ENCODE measurements at regions not wholly inside any gene's neighbourhood (a gene's known extent, or its start where the extent isn't known, plus 50 kb on each side); places are given as distances from the start of the nearest gene placed in this dataset.

DNA sequence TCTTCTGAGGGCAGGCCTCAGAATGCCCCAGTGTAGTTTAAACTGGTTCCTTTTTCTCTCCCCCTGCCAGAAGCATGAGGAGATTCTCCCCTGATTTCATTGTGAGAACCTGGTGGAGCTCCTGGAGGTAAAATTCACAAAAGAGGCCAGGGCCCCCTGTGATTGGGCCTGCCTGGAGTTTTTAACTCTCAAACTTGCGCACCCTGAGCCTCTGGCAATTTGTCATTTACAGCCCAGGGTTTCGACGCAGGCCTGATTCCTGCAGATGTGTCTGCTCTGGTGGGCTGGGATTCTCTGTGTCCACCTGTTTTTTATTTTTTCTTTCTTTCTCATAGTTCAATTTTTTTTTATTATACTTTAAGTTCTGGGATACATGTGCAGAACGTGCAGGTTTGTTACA is 157.9 kb downstream of the ASB1 start:
- no peak for DNase-seq

DNA sequence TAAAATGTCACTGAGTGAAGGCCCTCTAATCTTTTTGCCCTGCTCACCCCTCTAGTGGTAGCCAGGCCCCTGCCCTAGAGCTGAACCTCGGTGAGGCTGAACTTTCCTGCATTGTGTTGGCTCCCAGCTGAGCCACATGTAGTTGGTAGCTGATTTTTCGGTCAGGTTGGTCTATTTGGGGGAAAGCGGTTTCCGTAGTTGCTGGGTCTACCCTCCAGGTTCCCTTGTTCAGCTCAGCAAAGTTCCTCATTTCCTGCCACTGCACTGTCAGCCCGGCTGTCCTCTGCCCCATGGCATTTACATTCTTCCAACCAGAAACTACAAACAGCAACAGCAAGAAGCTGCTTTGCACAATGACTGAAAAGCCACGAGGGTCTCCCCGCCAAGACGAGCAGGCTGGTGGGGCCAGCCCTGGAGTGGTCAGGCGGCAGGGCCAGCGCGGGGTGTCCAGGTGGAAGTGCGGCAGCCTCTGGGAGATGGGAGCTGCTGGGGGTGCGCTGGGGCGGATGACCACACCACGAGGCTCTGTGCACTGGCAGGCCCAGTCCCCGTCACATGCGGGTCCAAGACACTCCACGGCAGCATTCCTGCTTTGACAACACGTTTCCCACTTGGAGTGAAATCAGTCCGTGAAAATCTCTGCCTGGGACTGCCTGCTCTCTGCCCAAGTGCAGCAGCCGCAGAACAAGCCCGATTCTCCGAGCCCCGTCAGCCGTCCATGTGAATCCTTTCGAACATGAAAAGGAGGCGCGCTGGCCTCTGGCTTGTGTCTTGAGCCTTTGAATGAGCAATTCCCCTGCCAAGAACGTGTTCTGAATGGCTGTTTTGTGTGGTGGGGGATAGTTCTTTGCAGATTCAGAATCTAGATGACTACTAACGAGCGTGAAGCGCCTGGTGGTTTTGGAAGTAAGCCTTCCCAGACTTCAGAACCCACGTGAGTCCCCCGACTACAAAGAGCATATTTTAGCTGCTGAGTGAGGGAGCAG is 159.4 kb downstream of the ASB1 start:
- no peak for DNase-seq

DNA sequence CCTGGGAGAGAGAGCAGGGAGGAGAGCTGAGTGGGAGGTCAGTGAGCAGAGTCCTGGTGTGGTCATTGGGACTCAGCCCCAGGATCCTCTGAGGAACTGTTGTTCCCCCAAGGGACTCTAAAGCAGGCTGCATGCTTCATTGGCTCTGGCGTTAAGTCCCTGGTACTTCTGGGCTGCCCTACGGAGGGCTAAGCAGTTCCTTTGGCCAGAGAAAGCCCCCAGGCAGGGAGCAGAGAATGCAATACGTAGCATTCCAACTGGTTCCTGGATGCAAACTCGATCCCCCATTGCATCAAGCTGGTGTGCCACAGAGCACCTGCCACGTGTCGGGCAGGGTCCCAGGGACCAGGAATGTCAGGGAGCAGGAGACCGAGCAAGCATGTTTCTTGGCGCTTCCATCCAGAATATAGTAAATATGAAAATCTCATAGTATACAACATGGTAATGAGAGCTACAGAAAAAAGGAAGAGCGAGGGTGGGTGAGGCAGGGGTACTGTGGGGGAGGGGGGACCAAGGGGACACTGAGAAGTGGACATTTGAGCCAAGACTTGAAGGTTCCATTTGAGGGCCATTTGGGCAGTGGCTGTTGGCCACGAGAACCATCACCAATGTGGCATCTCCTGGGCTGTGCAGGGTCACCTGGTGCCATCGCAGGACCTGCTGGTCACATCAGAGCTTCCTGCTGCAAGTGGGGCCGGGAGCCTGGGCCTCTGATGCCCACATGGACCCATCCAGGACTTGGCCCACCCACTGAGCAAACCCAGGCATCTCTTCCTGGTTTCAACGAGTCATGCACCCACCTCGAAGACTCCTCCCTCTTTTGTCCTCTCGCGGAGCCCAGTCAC is 160.4 kb downstream of the ASB1 start:
- DNase-seq: no peak

GRCh38 chr2:238587776-238588660 is 161.3 kb downstream of the ASB1 start:
- DNase-seq: no peak

DNA sequence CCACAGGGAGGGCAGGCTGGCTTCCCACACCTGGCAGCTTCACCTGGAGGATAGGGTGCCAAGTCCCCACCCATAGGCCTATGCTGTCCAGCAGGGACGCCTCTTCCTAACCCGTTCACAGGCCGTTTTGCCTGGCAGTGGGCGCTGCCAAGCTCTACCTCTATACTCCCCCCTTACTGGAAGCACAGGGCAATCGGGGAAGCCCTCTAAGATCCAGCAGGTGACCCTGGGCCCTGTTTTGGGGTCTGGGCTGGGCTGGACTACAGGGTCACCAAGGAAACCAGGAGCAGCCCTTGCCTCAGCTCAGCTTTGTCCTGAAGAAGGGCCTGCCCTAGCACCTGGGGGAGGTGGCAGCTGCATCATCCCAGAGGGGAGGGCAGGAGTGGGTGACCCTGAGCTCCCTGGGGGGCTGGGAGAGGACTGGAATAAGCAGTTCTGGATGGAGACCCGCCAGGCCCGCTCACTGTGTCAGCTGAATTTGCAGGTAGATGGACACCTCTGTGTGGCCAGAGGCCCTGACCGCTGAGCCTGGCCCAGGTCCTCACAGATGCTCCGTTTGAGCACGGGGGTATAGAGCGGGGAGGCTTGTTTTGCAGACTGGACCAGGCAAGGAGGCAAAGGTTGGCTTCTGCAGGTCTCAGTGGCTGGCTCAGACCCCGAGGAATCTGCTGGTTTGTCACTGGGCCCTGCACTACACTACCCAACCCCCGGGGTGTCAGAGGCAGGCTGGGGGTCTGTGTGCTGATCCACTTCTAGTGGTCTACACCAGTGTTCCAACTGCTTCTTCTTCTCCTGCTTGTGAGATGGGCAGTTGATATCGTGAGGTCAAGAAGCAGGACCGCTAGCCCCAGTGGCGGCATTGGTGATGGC is 163.1 kb downstream of the ASB1 start:
- DNase-seq: no peak

DNA sequence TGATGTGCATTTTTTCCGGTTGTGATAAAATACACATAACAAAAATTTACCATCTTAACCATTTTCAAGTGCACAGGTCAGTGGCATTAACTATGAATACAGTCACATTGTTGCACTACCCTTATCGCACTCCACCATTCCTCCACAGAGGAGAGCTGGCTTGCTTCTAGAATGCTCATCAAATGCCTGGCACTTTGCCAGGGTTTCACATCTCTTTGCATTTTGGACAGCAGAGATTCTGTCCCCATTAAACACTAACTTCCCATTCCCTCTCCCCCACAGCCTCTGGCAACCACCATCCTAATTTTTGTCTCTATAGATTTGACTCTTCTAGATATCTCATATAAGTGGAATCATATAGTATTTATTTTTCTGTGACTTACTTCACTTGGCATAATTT is 165.0 kb downstream of the ASB1 start:
- no peak for DNase-seq

GRCh38 chr2:238593236-238593635 is 166.5 kb downstream of the ASB1 start:
- DNase-seq: no peak

GRCh38 chr2:238593678-238594077 is 167.0 kb downstream of the ASB1 start:
- no peak for DNase-seq

- no peak for DNase-seq
Measured at GRCh38 chr2:238594796-238595749, 168.3 kb downstream of the ASB1 start.

GRCh38 chr2:238595750-238596570 is 169.2 kb downstream of the ASB1 start:
- DNase-seq: no peak

DNA sequence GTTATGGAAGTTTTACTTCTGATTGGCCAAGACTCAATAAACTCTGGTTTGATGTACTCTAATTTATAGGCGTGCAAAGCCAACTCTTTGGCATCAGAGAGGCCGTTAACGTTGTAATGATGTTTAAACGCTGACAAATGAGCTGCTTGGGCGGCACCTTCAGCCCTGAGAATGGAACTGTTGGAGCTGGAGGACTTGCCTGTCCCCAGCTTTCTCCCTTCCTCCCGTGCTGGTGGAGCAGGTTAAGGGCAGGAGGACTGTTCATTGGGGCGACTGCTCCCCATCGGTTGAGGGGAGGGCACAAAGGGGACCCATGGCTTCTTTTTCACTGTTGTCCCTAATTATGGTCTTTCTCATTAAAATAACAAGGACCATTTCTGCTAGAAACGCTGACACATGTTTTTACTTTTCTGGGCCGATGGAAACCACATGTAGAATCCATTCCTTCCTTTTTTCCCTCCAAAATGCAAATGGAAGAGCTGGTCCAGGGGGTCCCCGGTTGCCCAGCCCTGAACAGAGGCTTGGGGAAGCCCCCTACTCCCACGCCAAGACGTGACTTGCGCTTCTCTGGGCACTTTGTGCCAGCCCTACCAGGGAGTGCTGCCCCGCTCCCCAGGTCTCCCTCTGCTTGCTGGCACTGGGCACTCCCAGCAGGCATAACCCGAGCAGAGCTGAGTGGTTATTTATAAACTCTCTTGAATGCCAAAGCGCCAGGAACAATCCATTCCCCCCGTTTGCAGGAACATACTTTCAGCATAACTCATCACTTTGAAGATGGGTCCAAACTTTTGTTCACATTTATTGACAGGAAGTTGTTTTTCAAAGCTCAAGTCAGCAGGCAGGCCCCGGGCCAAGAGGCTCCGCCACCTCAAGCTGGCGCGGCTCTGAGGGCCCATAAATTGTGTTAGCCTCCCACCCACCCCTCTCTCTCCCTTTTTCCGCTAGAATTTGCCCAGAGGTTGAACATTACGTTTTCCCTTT is 170.1 kb downstream of the ASB1 start:
- DNase-seq: peak; percentile 42

GRCh38 chr2:238597638-238598528 is 171.2 kb downstream of the ASB1 start:
- no peak for DNase-seq

DNA sequence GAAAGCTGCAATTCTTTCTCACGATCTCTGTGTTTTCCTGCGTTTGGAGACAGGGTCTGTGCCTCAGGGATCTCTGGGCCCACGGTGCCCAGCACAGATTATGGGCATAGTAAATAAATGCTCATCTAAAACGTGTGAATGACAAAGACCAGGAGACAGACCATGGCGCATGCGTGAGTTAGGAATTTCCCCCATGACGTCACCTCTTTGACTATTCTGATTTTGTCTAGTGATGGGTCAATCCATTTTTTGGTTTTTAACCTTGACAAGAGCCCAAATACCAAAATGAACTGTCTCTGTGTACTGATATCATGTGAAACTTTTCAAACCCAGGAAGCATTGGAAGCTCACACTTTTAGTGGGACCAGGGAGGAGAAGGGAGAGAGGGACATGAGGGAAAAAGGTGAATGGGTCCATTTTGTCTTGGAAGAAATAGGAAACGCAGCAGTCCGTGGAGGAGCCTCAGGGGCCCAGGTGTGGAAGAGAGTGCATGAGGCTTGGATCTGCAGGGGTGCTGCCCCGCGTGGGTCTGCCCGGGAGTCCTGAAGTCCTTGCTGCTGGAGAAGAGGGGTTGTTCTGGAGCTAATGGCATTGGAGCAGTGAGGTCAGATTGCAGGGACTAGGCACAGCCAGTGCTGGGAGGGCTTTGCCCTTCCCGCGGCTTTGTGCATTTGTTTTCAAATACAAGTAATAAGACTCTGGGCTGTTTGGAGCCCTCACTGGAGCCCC is 172.2 kb downstream of the ASB1 start:
- DNase-seq: no peak

DNA sequence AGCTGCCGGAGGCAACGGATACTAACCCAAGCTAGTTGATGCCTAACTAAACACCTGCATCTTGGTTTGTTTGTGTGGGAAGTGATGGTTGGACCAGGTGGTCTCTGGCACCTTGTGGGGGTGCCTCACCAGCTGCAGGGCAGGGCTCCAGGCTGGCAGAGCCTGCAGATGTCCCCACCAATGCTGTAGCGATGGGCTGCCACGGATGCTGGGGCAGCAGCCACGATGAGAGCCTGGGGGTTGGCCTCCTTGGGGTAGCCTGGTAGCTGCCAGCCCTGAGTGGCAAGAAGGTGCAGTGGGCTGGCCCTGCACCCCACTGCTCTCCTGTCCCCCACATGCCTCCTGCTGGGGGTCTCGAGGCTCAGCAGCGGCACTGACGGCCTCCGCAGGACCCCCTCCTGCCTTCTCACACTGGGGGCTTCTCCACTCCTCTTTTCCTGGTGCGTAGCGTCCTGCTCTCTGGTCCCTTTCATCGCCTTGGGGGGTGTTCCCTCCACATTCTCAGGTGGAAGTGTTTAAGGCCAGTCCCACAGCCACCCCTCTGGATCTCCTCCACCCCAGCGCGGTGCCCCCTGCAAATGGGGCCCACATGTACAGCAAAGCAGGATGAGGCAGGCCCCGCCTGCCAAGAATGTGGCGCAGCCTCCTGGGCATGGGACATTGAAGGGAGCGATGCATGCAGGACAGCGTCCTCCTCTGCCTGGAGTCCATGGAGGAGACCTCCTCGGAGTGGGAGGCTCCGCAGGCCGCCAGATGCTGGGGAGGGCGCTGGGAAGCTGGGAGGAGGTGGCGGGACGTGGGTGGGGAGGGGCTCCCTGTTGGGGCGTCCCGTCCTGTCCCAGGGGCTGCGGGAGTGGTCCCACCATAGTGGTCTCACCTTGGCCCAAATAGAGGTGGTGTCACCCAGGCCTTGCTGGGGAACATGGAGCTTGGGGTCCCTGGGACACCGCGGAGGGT is 173.1 kb downstream of the ASB1 start:
- DNase-seq: no peak
